ENCODE measurements at regions not wholly inside any gene's neighbourhood (a gene's known extent, or its start where the extent isn't known, plus 50 kb on each side); places are given as distances from the start of the nearest gene placed in this dataset.
"Not testable (repeated sequence)": the region's sequence is repeated elsewhere in the genome, so short reads cannot be mapped to it uniquely, and the experiment has no call there.

DNA sequence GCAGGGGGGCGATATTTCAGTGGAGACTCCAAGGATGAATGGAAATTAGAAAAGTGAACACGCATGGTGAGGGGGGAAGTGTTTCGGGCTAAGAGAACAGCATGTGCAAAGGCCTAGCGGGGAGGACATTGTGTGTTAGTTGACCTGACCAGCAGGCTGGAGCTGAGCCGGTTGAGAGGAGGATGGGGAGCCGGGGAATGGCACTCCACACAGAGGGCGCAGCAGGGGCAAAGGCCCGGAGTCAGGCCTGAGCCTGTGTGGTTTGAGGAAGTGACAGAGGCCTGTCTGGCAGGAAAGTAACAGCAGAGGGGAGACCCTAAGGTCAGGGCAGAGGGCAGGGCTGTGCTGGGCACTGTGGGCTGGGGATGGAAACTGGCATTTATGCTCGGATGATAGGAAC is 83.2 kb upstream of the ZNF479 start:
- no peaks in the 10 kb centered on the region for H3K9me3 ChIP-seq
- DNase-seq = no peak
- TF ChIP-seq, protein P1, sequence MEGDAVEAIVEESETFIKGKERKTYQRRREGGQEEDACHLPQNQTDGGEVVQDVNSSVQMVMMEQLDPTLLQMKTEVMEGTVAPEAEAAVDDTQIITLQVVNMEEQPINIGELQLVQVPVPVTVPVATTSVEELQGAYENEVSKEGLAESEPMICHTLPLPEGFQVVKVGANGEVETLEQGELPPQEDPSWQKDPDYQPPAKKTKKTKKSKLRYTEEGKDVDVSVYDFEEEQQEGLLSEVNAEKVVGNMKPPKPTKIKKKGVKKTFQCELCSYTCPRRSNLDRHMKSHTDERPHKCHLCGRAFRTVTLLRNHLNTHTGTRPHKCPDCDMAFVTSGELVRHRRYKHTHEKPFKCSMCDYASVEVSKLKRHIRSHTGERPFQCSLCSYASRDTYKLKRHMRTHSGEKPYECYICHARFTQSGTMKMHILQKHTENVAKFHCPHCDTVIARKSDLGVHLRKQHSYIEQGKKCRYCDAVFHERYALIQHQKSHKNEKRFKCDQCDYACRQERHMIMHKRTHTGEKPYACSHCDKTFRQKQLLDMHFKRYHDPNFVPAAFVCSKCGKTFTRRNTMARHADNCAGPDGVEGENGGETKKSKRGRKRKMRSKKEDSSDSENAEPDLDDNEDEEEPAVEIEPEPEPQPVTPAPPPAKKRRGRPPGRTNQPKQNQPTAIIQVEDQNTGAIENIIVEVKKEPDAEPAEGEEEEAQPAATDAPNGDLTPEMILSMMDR (IDR thresholded peaks at IDR 0.05; ENCODE audit: low read depth, low read length) = no peak

DNA sequence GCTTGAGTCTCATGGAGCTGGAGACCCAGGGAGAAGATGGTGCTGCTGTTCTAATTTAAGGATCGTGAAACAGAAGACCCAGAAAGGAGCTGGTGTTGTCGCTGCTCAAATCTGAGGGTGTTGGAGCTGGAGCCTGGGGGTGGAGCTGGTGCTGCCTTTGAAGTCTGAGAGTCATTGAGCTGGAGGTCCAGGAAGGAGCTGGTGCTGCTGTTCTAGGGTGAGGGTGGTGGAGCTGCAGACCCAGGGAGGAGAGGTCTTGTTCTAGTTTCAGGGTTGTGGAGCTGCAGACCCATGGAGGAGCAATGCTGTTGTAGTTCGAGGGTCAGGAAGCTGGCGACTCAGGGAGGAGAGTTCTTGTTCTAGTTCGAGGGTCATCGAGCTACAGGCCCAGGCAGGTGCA is 84.1 kb upstream of the ZNF479 start:
- DNase-seq = no peak
- H3K9me3 ChIP-seq = no peaks in the 10 kb centered on the region
- H3K36me3 ChIP-seq = no peaks in the 10 kb centered on the region

More for the DNA sequence above, 83.2 kb upstream of the ZNF479 start:
- Histone ChIP-seq H3K36me3 (no peaks in the 10 kb centered on the region), H3K27me3 (no peaks in the 10 kb centered on the region), H3K4me3 (ENCODE audit: low read depth, low read length) (no peak overlapping the region), H3K4me1 (no peaks in the 10 kb centered on the region)

DNA sequence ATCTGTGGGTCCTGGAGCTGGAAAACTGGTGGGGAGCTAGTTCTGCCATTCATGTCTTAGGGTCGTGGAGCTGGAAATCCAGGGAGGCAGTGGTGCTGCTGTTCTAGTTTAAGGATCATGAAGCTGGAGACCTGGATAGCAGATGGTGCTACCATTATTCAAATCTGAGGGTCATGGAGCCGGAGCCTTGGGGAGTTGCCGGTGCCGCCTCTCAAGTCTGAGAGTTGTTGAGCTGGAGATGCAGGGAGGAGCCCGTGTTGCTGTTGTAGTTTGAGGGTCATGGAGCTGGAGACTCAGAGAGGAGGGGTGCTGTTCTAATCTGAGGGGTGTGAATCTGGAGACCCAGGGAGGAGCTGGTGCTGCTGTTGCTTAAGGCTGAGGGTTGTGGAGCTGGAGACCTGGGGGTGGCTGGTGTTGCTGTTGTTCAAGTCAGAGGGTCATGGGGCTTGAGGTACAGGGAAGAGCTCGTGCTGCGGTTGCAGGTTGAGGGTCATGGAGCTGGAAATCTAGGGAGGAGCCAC is 86.0 kb upstream of the ZNF479 start:
- H3K36me3 ChIP-seq = no peaks in the 10 kb centered on the region
- no peak overlapping the region for H3K4me3 ChIP-seq (ENCODE audit: low read depth, low read length)
- no peaks in the 10 kb centered on the region for H3K9me3 ChIP-seq
- TF ChIP-seq, protein P1 (IDR thresholded peaks at IDR 0.05; ENCODE audit: low read depth, low read length) = no peak
- no peak for DNase-seq
- no peaks in the 10 kb centered on the region for H3K27me3 ChIP-seq
- H3K4me1 ChIP-seq = no peaks in the 10 kb centered on the region

More for the DNA sequence above, 84.1 kb upstream of the ZNF479 start:
- Histone ChIP-seq H3K4me3 (ENCODE audit: low read depth, low read length) (no peak overlapping the region), H3K4me1 (no peaks in the 10 kb centered on the region), H3K27me3 (no peaks in the 10 kb centered on the region)
- TF ChIP-seq, protein P1 (IDR thresholded peaks at IDR 0.05; ENCODE audit: low read depth, low read length) = no peak

DNA sequence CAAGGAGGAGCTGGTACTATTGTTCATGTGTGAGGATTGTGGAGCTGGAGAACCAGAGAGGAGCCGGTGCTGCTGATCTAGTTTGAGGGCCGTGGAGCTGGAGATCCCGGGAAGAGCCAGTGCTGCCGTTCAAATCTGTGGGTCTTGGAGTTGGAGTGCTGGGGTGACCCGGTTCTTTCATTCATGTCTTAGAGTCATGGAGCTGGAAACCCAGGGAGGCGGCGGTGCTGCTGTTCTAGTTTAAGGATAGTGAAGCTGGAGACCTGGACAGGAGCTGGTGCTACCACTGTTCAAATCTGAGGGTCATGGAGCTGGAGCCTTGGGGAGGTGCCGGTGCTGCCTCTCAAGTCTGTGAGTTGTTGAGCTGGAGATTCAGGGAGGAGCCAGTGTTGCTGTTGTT is 88.5 kb upstream of the ZNF479 start:
- Histone ChIP-seq H3K9me3 (no peaks in the 10 kb centered on the region), H3K4me1 (no peaks in the 10 kb centered on the region), H3K4me3 (ENCODE audit: low read depth, low read length) (no peak overlapping the region), H3K36me3 (no peaks in the 10 kb centered on the region), H3K27me3 (no peaks in the 10 kb centered on the region)
- TF ChIP-seq, protein P1 (IDR thresholded peaks at IDR 0.05; ENCODE audit: low read depth, low read length) = no peak
- no peak for DNase-seq

DNA sequence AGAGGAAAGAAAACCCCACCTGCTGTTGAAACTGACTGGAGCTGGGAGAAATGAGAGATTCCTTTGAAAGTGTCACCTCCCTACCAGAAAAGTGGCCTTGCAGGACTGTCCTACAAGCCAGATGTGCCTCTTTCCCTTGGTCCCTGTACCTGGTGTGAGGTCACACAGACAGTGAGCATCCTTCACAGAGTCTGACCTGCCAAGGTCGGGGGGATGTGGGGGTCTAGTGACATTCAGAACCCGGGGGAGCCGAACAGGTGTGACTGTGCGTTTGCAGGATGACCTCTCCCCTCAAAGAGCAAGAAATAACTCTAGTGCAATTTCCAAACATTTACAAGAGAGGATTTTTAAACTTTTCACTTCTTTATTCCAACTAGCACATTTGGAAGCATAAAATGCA is 93.4 kb upstream of the ZNF479 start:
- Histone ChIP-seq H3K4me3 (ENCODE audit: low read depth, low read length) (no peak overlapping the region), H3K4me1 (no peaks in the 10 kb centered on the region), H3K27me3 (no peaks in the 10 kb centered on the region), H3K9me3 (no peaks in the 10 kb centered on the region), H3K36me3 (no peaks in the 10 kb centered on the region)
- DNase-seq = no peak
- TF ChIP-seq, protein P1 (IDR thresholded peaks at IDR 0.05; ENCODE audit: low read depth, low read length) = no peak

DNA sequence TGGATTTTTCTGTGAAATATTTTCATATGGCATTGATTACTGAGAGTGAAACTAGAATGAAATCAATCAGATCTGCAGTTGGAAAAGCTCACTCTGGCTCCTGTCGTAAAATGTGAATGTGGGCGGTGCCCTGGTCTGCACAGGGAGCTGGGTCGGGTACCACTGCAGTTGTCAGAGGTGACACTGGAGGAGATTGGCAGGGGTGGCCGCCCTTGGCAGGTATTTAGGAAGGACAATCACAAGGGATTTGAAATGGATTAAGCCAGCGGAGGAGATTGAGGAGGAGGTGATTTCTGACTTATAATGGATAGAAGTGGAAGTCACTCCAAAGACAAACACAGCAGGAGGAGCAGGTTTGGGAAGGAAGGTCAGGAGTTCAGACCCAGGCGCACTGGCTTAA is 109.0 kb upstream of the ZNF479 start:
- not testable (repeated sequence) for H3K4me3 ChIP-seq (ENCODE audit: low read depth, low read length)

DNA sequence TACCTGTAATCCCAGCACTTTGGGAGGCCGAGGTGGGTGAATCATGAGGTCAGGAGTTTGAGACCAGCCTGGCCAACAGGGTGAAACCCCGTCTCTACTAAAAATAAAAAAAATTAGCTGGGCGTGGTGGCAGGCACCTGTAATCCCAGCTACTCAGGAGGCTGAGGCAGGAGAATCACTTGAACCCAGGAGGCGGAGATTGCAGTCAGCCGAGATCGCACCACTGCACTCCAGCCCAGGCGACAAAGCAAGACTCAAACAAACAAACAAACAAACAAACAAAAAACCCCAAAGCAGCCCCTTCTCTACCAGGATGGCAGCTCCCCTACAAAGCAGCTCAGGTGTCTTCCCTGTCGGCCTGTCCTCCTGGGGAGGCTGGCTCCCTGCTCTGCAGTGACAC is 111.3 kb upstream of the ZNF479 start:
- H3K27me3 ChIP-seq; DNase-seq; H3K36me3 ChIP-seq; H3K9me3 ChIP-seq; H3K4me1 ChIP-seq; H3K4me3 ChIP-seq (ENCODE audit: low read depth, low read length): not testable (repeated sequence)

More for the DNA sequence above, 109.0 kb upstream of the ZNF479 start:
- H3K9me3 ChIP-seq, H3K36me3 ChIP-seq, DNase-seq, H3K4me1 ChIP-seq, H3K27me3 ChIP-seq: not testable (repeated sequence)

DNA sequence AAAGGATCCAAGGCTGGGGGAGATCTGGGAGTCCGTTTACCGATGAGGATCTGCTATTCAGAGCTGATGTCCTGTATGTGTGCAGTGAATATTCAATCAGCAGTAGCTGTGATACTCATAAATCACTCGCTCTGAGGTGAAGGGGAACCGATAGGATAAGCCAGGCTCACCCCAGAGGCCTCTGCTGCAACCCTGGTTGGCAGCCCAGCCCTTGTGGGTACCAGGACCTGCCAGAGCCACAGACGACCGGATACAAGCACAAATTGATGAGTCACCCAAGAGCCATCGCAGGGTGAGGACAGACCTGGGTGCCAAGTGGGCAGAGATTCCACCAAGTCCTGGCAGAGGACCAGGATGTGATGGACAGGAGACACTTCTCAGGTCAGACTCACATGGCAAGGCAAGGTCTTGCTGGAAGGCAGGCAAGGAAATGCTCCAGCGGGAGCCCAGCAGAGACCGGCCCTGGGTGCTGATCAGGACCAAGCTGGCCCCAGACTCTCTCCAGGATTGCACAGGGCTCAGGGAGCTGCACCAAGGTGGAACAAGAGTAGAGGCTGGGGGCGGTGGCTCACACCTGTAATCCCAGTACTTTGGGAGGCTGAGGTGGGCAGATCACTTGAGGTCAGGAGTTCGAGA is 112.2 kb upstream of the ZNF479 start:
- not testable (repeated sequence) for H3K27me3 ChIP-seq; DNase-seq; H3K9me3 ChIP-seq; H3K4me3 ChIP-seq (ENCODE audit: low read depth, low read length); H3K4me1 ChIP-seq; H3K36me3 ChIP-seq
